HG03521 (cell line): ENCODE measurements at regions not wholly inside any gene's neighbourhood (a gene's known extent, or its start where the extent isn't known, plus 50 kb on each side); places are given as distances from the start of the nearest gene placed in this dataset.

Source experiments
- ATAC-seq: cut with Tn5 transposase; IDR thresholded peaks from one replicate; pipeline ENCODE4 v1.9.1; 2021; ENCODE audit warnings: mild to moderate bottlenecking, moderate library complexity; ENCODE audit not compliant: unreplicated experiment

DNA sequence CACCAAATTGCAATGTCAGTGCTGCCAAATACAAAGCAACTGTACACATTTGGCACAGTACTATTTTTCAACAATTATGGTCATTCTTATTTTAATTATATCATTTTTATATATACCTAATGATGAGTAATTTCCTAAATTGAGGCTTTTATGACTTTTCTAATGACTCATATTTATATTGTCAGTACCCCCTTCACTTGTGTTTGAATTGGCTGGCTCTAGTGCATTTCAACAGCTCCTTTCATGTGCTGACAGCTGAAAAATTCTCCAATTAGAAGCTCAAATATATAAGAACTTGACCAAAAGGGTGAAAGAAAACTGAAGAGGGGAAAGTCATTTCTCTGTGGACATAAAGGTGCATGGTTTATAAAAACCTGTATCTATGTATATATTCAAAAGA is 263.3 kb downstream of the SLITRK1 start:
- ATAC-seq: no peak

DNA sequence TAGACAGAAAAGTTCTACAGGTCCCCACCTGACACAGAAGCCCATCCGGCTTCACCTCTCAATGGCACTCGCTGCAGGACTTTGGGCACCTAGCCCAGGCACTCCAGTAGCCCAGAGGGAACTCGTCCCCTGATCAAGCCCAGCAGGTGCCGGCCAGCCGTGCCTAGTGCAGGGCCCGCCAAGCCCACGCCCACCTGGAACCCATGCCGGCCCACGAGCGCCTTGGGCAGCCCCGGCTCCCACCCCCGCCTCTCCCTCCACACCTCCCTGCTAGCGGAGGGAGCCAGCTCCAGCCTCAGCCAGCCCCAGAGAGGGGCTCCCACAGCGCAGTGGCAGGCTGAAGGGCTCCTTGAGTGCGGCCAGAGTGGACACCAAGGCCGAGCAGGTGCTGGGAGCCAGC is 268.8 kb downstream of the SLITRK1 start:
- no peak for ATAC-seq

DNA sequence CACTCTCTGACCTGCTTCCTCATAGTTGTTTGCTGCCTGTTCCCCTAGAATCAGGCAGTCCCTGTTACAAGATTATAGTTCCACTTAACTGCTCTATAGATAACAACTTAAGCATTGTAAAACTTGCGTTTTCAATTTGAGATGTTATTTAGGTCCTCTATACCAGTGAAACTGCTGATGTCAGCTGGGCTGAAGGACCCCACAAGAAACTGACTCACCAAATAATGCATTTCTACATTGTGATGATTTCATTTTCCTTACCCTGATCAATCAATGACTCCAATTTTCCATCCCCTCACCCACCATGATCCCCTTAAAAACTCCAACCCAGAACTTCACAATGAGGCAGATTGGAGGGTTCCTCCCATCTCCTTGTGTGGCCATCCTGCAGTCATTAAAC is 280.7 kb downstream of the SLITRK1 start:
- no peak for ATAC-seq

DNA sequence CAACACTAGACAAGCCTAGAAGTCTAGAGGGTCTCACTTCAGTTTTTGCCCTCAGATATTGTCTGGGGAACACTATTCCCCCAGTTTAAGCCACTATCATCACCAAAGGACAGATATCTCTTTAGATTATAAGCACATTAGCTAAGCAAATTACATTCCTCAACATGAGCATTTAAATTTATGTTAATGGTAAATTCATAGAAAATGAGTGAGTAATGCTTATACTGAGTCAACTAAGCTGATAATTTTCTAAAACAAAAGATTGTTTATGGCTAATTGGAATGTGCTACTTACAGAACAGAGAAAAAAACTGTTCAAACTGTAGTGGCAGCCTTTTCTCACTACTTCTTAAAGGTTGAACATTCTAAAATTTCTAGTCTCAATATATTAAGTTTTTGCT is 290.2 kb downstream of the SLITRK1 start:
- ATAC-seq: no peak

DNA sequence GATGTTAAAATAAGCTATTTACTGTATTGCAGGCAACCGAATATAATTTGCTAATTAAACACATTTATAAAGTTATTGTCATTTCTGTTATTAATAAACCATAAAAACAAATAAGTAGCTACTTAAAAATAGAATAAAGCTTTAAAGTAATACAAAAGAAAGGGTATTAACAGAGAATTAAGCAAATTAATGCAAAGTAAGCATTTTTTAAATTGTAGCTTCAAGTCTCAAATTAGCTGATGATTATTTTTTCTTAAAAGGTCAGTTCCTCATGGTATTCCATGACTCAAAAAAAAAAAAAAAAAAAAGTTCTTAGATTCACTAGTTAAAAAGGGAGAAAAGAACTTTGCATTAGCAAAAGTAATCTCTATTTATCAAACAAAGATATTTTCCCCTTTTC is 292.5 kb downstream of the SLITRK1 start:
- no peak for ATAC-seq

DNA sequence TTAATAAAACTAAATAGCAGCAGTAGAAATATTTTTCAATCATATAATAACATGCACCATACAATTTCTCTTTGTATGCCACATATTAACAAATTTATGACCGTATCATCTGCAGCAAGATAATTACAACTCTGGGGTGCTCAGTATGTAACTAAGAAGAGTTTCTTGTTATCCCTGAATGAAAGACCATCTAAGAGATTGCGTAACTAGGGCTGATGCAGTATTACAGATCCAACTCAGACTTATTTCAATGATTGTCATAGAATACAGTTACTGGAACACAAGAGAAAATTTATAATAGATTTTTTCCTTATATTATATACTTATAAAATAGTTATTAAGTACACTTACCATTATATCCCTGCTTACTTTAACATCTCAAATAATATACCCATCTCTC is 305.1 kb downstream of the SLITRK1 start:
- ATAC-seq: no peak

DNA sequence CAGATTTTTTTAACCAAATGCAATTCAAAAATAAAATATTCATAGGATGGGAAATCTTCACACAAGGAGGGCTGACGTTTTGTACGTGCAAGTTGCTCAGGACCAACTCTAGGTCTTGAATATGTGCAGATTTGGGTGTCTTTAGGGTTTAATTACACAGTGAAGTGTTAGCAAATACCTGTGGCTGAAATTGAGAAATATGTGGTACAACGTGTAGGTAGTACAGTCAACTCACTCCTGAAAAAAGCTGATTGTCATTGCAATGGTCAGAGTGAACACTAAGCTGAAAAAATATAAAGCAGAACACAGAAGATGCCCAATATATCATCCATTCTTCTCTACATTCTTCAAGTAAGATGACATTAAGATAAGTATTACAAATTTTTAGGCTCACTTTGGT is 314.3 kb downstream of the SLITRK1 start:
- no peak for ATAC-seq

DNA sequence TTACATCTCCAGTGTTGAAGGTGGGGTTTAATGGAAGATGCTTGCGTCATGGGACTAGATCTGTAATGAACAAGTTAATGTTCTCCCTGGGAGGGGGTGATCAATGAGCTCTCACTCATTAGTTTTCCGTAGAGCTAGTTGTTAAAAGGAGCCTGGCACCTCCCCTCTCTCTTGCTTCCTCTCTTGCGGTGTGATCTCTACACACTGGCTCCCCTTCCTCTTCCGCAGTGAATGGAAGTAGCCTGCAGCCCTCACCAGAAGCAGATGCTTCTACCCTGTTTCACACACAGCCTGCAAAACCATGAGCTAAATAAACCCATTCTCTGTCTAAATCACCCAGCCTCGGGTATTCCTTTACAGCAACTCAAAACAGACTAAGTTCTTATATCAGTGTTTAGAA is 318.8 kb downstream of the SLITRK1 start:
- no peak for ATAC-seq

DNA sequence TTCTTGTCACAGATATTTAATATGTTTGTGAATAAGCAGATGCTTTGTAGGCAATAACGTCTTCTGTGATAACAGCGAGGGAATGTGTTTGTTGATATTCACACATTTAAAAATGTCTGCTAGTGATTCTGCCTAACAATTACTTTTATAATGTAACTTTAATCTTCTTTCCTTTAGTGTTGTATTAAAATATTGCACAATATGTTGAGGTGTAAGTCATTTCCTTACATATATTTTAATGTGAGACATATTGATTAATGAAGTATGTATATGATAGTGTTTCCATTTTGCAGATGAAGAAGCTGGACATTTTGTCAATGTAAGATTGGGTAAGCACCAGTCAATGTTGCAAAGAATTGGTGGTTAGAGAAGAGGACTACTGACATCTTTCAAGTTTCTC is 324.4 kb downstream of the SLITRK1 start:
- ATAC-seq: no peak

DNA sequence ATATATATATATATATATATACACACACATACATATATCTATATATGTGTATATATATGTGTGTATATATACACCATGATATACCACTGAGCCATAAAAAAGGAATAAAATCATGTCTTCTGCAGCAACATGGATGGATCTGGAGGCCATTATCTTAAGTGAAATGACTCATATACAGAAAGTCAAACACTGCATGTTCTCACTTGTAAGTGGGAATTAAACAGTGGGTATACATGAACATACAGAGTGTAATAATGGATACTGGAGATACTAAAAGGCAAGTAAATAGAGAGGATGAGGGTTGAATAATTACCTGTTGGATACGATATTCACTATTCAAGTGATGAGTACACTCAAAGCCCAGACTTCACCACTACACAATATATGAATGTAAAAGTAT is 332.6 kb downstream of the SLITRK1 start:
- no peak for ATAC-seq

DNA sequence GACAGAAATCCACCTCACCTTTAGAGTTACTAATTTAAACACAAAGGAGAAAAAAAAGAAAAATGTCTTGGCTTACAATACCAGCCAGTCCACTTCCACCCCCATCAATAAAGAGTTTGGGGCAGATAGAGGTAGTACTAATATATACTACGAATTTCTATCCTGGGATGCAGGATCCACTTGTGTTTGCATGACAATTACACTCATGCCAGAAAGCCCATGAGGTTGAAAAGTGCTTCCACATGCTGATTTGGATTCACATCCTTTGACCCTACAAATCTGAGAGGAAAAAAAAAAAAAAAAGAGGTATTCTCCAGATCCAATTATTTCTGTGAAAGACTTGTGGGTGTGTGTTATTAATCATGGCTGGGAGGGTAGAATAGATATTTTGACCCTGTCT is 335.2 kb downstream of the SLITRK1 start:
- ATAC-seq: no peak

DNA sequence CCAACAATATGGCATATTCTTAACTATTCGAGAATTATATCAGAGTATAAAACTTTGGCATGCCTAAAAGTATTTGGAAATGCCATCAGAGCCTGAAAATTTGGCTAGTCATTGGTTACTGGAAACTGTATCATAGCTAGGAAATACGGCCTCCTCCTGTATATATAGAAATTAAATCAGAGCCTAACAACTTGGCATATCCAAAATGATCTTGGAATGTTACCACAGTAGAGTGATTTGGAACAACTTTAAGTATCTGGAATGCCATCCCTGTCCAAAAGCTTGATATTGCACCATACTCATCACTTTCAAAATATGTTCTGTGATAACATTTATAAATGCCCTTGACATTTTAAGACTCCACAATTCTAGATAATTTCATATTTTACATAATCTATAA is 335.8 kb downstream of the SLITRK1 start:
- no peak for ATAC-seq

DNA sequence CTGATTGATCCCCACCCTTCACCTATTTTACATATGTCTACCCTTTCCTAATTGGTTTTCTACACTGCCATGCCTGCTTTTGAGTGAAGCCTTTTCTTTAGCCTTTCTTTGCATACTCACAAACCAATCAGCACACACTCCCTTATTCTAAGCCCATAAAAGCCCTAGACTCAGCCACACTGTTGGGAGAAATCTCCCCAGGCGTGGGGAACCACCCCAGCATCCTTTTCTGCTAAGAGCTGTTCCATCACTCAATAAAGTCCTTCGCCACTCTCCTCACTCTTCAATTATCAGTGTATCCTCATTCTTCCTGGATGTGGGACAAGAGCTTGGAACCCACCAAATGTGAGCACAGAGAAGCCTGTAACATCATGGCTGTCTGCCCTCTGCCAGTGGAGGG is 343.6 kb downstream of the SLITRK1 start:
- ATAC-seq: no peak

DNA sequence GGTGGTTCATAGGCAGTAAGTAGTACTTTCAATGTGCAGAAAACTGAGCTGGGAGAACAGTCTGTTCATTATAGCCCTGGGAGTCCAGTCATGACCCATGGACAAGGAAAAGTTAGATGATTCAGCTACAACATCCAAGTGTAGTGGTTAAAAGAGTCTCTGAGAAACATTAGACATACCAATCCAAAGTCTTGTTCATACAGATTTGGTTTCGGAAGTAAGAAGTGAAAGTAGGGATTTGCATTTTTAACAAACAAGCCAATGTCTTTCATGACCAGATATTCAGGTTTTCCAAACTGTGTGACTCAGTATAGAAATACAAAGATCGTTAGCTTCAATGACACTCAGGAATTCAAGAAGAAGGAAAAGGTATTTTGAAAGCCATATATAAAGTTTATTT is 345.3 kb downstream of the SLITRK1 start:
- ATAC-seq: no peak

DNA sequence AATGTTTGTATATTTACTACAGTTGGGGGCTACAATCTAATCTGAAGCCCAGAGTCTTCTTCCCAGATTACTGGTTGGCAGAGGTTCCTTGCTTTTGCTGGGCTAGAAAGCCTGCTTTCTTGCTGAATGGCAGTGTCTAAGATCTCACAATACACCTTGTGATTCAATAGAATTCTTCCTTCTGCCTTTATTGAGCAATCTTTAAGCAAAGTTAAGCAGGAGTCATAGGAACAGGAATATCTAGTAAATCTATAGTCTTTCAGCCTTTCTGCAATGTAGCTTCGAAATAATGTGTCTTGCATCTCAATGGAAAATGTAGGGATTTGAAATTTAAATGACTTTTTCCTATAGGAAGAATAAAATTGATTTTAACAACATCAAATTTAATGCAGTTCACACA is 346.1 kb downstream of the SLITRK1 start:
- ATAC-seq: no peak

DNA sequence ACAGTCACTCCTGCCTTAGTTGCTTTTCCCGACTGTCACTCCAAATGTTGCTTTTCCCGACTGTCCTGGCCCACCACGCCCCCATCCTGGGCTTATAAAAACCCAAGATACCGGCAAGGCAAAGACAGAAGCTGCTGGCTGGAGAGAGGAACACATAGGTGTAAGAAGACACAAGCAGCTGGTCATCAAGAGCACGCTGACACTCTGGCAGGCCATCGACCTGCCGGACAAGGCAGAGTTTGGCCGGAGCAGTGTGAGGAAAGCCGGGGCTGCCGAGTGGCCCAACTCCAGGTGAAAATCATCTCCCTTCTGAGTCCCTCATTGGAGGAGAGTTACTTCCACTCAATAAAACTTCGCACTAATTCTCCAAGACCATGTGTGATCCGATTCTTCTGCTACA is 349.5 kb downstream of the SLITRK1 start:
- no peak for ATAC-seq

DNA sequence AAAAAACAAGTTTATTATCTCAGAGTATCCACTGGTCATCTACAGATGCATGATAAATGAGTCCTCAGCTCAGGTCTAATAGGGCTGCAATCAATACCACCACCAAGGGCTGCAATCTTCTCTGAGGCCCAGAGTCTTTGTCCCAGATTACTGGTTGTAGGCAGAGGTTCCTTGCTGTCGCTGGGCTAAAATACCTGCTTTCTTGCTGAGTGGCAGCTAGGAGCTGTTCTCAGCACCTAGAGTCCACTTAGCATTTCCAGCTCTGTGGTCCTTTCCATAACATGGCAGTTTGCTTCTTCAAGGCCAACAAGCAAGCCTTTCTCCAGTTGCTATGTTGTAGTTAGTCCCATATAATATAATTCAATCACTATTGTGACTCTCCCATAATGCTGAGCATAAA is 351.3 kb downstream of the SLITRK1 start:
- no peak for ATAC-seq

DNA sequence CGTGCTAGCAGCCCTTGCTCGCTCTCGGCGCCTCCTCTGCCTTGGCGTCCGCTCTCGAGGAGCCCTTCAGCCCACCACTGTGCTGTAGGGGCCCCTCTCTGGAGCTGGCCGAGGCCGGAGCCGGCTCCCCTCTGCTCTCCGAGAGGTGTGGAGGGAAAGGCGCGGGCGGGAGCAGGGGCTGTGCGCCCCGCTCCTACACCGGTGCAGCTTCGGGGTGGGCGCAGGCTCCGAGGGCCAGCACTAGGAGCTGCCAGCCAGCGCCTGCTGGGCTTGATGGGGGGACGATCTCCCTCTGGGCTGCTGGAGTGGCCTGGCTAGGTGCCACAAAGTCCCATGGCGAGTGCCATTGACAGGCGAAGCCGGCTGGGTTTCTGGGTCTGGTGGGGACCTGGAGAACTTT is 365.5 kb downstream of the SLITRK1 start:
- no peak for ATAC-seq

DNA sequence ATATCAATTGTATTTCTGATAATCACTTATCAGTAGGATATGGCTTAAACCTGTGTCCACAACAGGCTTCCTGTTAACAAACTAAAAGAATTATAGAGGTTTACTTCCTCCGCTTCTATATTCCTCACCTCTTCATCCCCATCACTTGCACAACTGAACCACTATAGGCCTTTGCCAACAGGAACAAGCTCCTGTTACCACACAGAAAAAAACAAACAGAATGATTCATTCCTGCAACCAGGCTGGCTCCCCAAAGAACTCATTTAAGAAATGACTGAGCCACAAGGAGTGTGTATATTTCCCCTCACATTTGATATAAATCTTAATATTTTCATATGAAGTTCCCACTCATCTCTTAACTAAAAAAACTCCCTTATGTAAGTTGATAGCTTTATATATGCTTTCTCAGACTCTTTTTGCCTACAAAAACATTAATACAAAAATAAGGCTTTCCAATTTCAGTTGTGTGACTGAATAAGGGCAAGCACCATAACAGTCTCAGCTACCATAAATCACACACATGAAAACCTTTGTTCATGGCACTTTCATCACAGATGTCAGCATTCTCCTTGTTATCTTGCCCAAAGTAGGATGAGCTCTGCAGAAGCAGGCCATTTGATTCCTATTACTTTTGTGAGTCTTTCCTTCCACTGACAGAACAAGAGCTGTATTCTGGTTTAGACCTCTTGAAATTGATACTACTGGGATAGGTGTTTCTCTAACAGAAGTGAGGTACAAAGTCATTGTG is 366.8 kb downstream of the SLITRK1 start:
- ATAC-seq: no peak

DNA sequence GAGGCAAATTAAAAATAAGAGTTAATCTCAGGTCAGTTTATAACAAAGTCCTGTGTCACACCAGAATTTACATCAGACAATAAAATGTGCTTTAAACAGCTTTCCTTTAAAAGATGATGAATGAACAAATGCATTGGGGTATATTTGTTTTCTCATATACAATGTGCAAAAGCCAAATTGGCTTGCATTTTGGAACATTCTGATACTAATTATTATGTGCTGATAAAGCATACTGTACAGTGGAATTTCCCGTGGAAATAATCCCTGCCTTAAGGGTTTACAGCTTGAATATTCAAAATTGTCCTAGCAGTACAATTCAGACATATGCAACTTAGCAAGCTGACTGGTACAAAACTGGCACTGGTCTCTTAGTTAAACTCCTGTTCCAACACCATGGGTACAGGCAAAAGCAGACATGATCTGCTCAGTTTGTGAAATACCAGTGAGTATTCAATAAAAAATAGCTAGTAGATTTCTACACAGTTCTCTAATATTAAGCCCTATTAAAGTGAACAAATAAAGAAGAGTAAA is 373.4 kb downstream of the SLITRK1 start:
- ATAC-seq: no peak

DNA sequence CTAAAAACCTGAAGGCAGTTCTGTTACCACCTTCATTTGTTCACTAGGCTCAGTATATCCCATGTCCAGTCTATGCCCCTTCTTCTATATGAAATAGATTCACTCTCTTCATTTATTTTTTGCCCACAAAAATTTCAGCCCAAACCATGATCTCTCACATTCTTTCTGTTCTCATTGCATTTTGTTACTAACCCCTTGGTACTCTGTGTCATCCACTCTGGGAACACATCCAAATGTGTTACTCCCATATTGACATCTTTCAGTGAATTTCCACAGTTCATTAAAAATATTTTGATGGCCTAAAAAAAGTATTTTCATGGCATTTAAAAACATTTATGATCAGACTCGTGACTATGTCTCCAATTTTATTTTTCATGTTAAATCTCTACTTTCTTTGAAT is 378.9 kb downstream of the SLITRK1 start:
- ATAC-seq: no peak

DNA sequence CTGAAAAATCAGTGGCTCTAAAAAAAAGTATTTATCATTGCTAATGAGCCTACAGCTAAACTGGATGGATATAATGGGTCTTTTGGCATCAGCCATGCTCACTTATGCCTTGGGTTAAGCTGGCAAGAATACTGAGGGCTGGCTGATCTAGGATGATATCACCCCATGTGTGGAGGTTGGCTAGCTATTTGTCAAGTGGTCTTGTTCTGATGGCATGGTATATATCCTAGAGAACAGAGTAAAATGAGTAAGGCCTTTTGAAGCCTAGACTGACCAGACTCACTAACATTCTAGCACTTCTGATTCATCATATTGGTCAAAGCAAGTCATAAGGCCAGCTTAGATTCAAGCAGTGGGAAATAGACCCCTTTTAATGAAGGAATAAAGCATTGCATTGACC is 383.0 kb downstream of the SLITRK1 start:
- ATAC-seq: no peak
